ENCODE measurements at regions not wholly inside any gene's neighbourhood (a gene's known extent, or its start where the extent isn't known, plus 50 kb on each side); places are given as distances from the start of the nearest gene placed in this dataset.

- H3K27me3 Mint-ChIP-seq (ENCODE audit: insufficient read depth, unreplicated experiment), result peaks cover under 1% of the 10 kb centered on the region
- no peaks in the 10 kb centered on the region for H3K36me3 ChIP-seq (ENCODE audit: control insufficient read depth, insufficient read depth, low read length)
- no peak overlapping the region for H3K4me3 Mint-ChIP-seq (ENCODE audit: unreplicated experiment)
- no peak overlapping the region for H3K4me3 ChIP-seq (ENCODE audit: low read depth, low read length)
- BruUV-seq (replicated peaks), result no TSS peak
- H3K4me1 Mint-ChIP-seq (ENCODE audit: low read depth, unreplicated experiment), result no peaks in the 10 kb centered on the region
- TF ChIP-seq CTCF (IDR thresholded peaks at IDR 0.05; ENCODE audit: insufficient read depth in 1 of 2, low read depth in 1 of 2, low read length in 1 of 2, severe bottlenecking in 1 of 2, unreplicated experiment in 1 of 2), result peak; percentile 73 to 90
- no peaks in the 10 kb centered on the region for H3K4me1 ChIP-seq
- no peak overlapping the region for H3K27ac Mint-ChIP-seq (ENCODE audit: unreplicated experiment)
- H3K9me3 Mint-ChIP-seq (ENCODE audit: unreplicated experiment), result no peaks in the 10 kb centered on the region
- H3K9me3 ChIP-seq, result no peaks in the 10 kb centered on the region
- CTCF ChIA-PET, result no interaction called here
- peak; percentile 47 to 60 for DNase-seq
- POLR2A ChIA-PET, result no interaction called here
- intact Hi-C loops (cut with micrococcal nuclease; ENCODE audit: unreplicated experiment), result no loop called here
- no peaks in the 10 kb centered on the region for H3K27me3 ChIP-seq (replicated peaks; ENCODE audit: control insufficient read depth, insufficient read depth, low read length)
- H3K36me3 Mint-ChIP-seq (ENCODE audit: insufficient read depth, unreplicated experiment), result no peaks in the 10 kb centered on the region
Observed at GRCh38 chr2:22355816-22356433, 1029.1 kb upstream of the KLHL29 start.

GRCh38 chr2:22359071-22359672 lies 1025.8 kb upstream of the KLHL29 start:
- CTCF ChIA-PET, result no interaction called here
- intact Hi-C loops (cut with micrococcal nuclease; ENCODE audit: unreplicated experiment), result no loop called here

GRCh38 chr2:22360735-22361374 lies 1024.1 kb upstream of the KLHL29 start:
- BruUV-seq (replicated peaks), result no TSS peak
- TF ChIP-seq CTCF (IDR thresholded peaks at IDR 0.05; ENCODE audit: insufficient read depth in 1 of 2, low read depth in 1 of 2, low read length in 1 of 2, severe bottlenecking in 1 of 2, unreplicated experiment in 1 of 2), result no peak
- Mint-ChIP-seq H3K4me3 (ENCODE audit: unreplicated experiment) (no peak overlapping the region), H3K27ac (ENCODE audit: unreplicated experiment) (no peak overlapping the region), H3K36me3 (ENCODE audit: insufficient read depth, unreplicated experiment) (no peaks in the 10 kb centered on the region), H3K4me1 (ENCODE audit: low read depth, unreplicated experiment) (no peaks in the 10 kb centered on the region), H3K27me3 (ENCODE audit: insufficient read depth, unreplicated experiment) (peaks cover 3% of the 10 kb centered on the region), H3K9me3 (ENCODE audit: unreplicated experiment) (no peaks in the 10 kb centered on the region)
- H3K36me3 ChIP-seq (ENCODE audit: control insufficient read depth, insufficient read depth, low read length), result no peaks in the 10 kb centered on the region
- ChIA-PET POLR2A (no interaction called here), CTCF (no interaction called here)
- H3K4me3 ChIP-seq (ENCODE audit: low read depth, low read length), result no peak overlapping the region
- H3K4me1 ChIP-seq, result no peaks in the 10 kb centered on the region
- no peak for DNase-seq
- H3K9me3 ChIP-seq, result no peaks in the 10 kb centered on the region
- H3K27me3 ChIP-seq (replicated peaks; ENCODE audit: control insufficient read depth, insufficient read depth, low read length), result no peaks in the 10 kb centered on the region; the same call in 1 of the 2 replicates
- intact Hi-C loops (cut with micrococcal nuclease; ENCODE audit: unreplicated experiment), result no loop called here

More at GRCh38 chr2:22359071-22359672, 1025.8 kb upstream of the KLHL29 start:
- Histone ChIP-seq H3K4me1 (no peaks in the 10 kb centered on the region), H3K4me3 (ENCODE audit: low read depth, low read length) (no peak overlapping the region), H3K9me3 (no peaks in the 10 kb centered on the region), H3K36me3 (ENCODE audit: control insufficient read depth, insufficient read depth, low read length) (no peaks in the 10 kb centered on the region), H3K27me3 (replicated peaks; ENCODE audit: control insufficient read depth, insufficient read depth, low read length) (no peaks in the 10 kb centered on the region)
- BruUV-seq (replicated peaks), result no TSS peak
- no peak for TF ChIP-seq CTCF (IDR thresholded peaks at IDR 0.05; ENCODE audit: insufficient read depth in 1 of 2, low read depth in 1 of 2, low read length in 1 of 2, severe bottlenecking in 1 of 2, unreplicated experiment in 1 of 2)
- no peak overlapping the region for H3K27ac Mint-ChIP-seq (ENCODE audit: unreplicated experiment)
- DNase-seq, result no peak
- no peaks in the 10 kb centered on the region for H3K36me3 Mint-ChIP-seq (ENCODE audit: insufficient read depth, unreplicated experiment)
- POLR2A ChIA-PET, result no interaction called here
- no peak overlapping the region for H3K4me3 Mint-ChIP-seq (ENCODE audit: unreplicated experiment)
- no peaks in the 10 kb centered on the region for H3K9me3 Mint-ChIP-seq (ENCODE audit: unreplicated experiment)
- H3K27me3 Mint-ChIP-seq (ENCODE audit: insufficient read depth, unreplicated experiment), result peaks cover 3% of the 10 kb centered on the region
- H3K4me1 Mint-ChIP-seq (ENCODE audit: low read depth, unreplicated experiment), result no peaks in the 10 kb centered on the region

Data from Caco-2 (cell line).